ENCODE measurements at regions not wholly inside any gene's neighbourhood (a gene's known extent, or its start where the extent isn't known, plus 50 kb on each side); places are given as distances from the start of the nearest gene placed in this dataset.

GRCh38 chr13:90352763-90353162 lies 994.7 kb upstream of the MIR17HG start:
- no peak overlapping the region for H3K27ac ChIP-seq (ENCODE audit: low read depth, low read length)
- no peak for DNase-seq (ENCODE audit: insufficient read length, low spot score, missing footprints)
- no peaks in the 10 kb centered on the region for H4K20me1 ChIP-seq (ENCODE audit: insufficient read depth, low read length)
- H3K4me2 ChIP-seq (ENCODE audit: insufficient read depth, low read length): no peak overlapping the region
- no peaks in the 10 kb centered on the region for H3K9me3 ChIP-seq (ENCODE audit: low read depth, low read length)
- no peak overlapping the region for H2AFZ ChIP-seq (ENCODE audit: low read length)
- no peaks in the 10 kb centered on the region for H3K79me2 ChIP-seq (ENCODE audit: insufficient read depth, low read length)
- no peak for TF ChIP-seq CTCF (IDR thresholded peaks at IDR 0.05; ENCODE audit: extremely low read depth, low read depth, low read length)
- no peaks in the 10 kb centered on the region for H3K27me3 ChIP-seq (ENCODE audit: insufficient read depth, low read length)
- no peak overlapping the region for H3K4me3 ChIP-seq (ENCODE audit: insufficient read depth, low read length)
- H3K36me3 ChIP-seq (ENCODE audit: insufficient read depth, low read length): no peaks in the 10 kb centered on the region
- H3K4me1 ChIP-seq (ENCODE audit: insufficient read depth, low read length): no peaks in the 10 kb centered on the region

GRCh38 chr13:90355162-90355751 lies 992.2 kb upstream of the MIR17HG start:
- Histone ChIP-seq H3K27ac (ENCODE audit: low read depth, low read length) (no peak overlapping the region), H3K79me2 (ENCODE audit: insufficient read depth, low read length) (no peaks in the 10 kb centered on the region), H3K4me3 (ENCODE audit: insufficient read depth, low read length) (no peak overlapping the region), H2AFZ (ENCODE audit: low read length) (no peak overlapping the region), H3K27me3 (ENCODE audit: insufficient read depth, low read length) (no peaks in the 10 kb centered on the region), H3K4me1 (ENCODE audit: insufficient read depth, low read length) (no peaks in the 10 kb centered on the region), H3K4me2 (ENCODE audit: insufficient read depth, low read length) (no peak overlapping the region), H3K9me3 (ENCODE audit: low read depth, low read length) (no peaks in the 10 kb centered on the region), H3K36me3 (ENCODE audit: insufficient read depth, low read length) (no peaks in the 10 kb centered on the region), H4K20me1 (ENCODE audit: insufficient read depth, low read length) (no peaks in the 10 kb centered on the region)
- DNase-seq (ENCODE audit: insufficient read length, low spot score, missing footprints): no peak
- TF ChIP-seq CTCF (IDR thresholded peaks at IDR 0.05; ENCODE audit: extremely low read depth, low read depth, low read length): no peak

GRCh38 chr13:90360785-90361184 lies 986.7 kb upstream of the MIR17HG start:
- DNase-seq (ENCODE audit: insufficient read length, low spot score, missing footprints): no peak
- H3K4me1 ChIP-seq (ENCODE audit: insufficient read depth, low read length): no peaks in the 10 kb centered on the region
- no peaks in the 10 kb centered on the region for H3K79me2 ChIP-seq (ENCODE audit: insufficient read depth, low read length)

GRCh38 chr13:90362707-90363106 lies 984.8 kb upstream of the MIR17HG start:
- Histone ChIP-seq H4K20me1 (ENCODE audit: insufficient read depth, low read length) (no peaks in the 10 kb centered on the region), H3K27me3 (ENCODE audit: insufficient read depth, low read length) (no peaks in the 10 kb centered on the region), H2AFZ (ENCODE audit: low read length) (no peak overlapping the region), H3K4me1 (ENCODE audit: insufficient read depth, low read length) (no peaks in the 10 kb centered on the region), H3K27ac (ENCODE audit: low read depth, low read length) (no peak overlapping the region), H3K36me3 (ENCODE audit: insufficient read depth, low read length) (no peaks in the 10 kb centered on the region), H3K4me3 (ENCODE audit: insufficient read depth, low read length) (no peak overlapping the region), H3K79me2 (ENCODE audit: insufficient read depth, low read length) (no peaks in the 10 kb centered on the region), H3K9me3 (ENCODE audit: low read depth, low read length) (no peaks in the 10 kb centered on the region), H3K4me2 (ENCODE audit: insufficient read depth, low read length) (no peak overlapping the region)
- TF ChIP-seq CTCF (IDR thresholded peaks at IDR 0.05; ENCODE audit: extremely low read depth, low read depth, low read length): no peak
- DNase-seq (ENCODE audit: insufficient read length, low spot score, missing footprints): no peak

More at GRCh38 chr13:90360785-90361184, 986.7 kb upstream of the MIR17HG start:
- Histone ChIP-seq H3K36me3 (ENCODE audit: insufficient read depth, low read length) (no peaks in the 10 kb centered on the region), H3K4me3 (ENCODE audit: insufficient read depth, low read length) (no peak overlapping the region), H3K27me3 (ENCODE audit: insufficient read depth, low read length) (no peaks in the 10 kb centered on the region), H3K27ac (ENCODE audit: low read depth, low read length) (no peak overlapping the region), H2AFZ (ENCODE audit: low read length) (no peak overlapping the region), H3K9me3 (ENCODE audit: low read depth, low read length) (no peaks in the 10 kb centered on the region), H4K20me1 (ENCODE audit: insufficient read depth, low read length) (no peaks in the 10 kb centered on the region), H3K4me2 (ENCODE audit: insufficient read depth, low read length) (no peak overlapping the region)
- TF ChIP-seq CTCF (IDR thresholded peaks at IDR 0.05; ENCODE audit: extremely low read depth, low read depth, low read length): no peak

All from osteoblast (primary cell).